Spleen (tissue), 7 donors: ENCODE measurements at regions not wholly inside any gene's neighbourhood (a gene's known extent, or its start where the extent isn't known, plus 50 kb on each side); places are given as distances from the start of the nearest gene placed in this dataset.

Source experiments
- POLR2A ChIP-seq, 3 donors: fragments of 450-650 bp; IDR thresholded peaks; one replicate each; pipeline ENCODE4 v1.5.1; 2017; ENCODE audit warnings: antibody characterized with exemption in 3 of 3, mild to moderate bottlenecking in 1 of 3
- TF ChIP-seq, protein P1 (sequence below), 11 experiments: fragments of 200-600 bp in 7 of 11; fragments of 450-650 bp in 4 of 11; sonication (generic) in 4 of 11; IDR thresholded peaks in 8 of 11; conservative IDR thresholded peaks in 3 of 11; 1 replicate in 7 of 11; 2 replicates in 4 of 11; pipeline versions ENCODE4 v1.4.0 to v1.8.0; 2016 to 2021; ENCODE audit warnings: antibody characterized with exemption in 11 of 11, inconsistent platforms in 4 of 11, mild to moderate bottlenecking in 1 of 11
- donor health status: DM: no; HTN: no; CAD: no; lungs with moderate emphysema.
- donor health status: DM: no; HTN: no; CAD: no.
- donor health status: DM: no; HTN: no; CAD: no.

GRCh38 chr2:210792000-210792399 is 235.6 kb downstream of the CPS1 start:
- TF ChIP-seq, protein P1, sequence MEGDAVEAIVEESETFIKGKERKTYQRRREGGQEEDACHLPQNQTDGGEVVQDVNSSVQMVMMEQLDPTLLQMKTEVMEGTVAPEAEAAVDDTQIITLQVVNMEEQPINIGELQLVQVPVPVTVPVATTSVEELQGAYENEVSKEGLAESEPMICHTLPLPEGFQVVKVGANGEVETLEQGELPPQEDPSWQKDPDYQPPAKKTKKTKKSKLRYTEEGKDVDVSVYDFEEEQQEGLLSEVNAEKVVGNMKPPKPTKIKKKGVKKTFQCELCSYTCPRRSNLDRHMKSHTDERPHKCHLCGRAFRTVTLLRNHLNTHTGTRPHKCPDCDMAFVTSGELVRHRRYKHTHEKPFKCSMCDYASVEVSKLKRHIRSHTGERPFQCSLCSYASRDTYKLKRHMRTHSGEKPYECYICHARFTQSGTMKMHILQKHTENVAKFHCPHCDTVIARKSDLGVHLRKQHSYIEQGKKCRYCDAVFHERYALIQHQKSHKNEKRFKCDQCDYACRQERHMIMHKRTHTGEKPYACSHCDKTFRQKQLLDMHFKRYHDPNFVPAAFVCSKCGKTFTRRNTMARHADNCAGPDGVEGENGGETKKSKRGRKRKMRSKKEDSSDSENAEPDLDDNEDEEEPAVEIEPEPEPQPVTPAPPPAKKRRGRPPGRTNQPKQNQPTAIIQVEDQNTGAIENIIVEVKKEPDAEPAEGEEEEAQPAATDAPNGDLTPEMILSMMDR (IDR thresholded peaks at IDR 0.05 in 8 of 11, conservative IDR thresholded peaks at IDR 0.05 in 3 of 11): no peak
- TF ChIP-seq POLR2A (IDR thresholded peaks at IDR 0.05): no peak
